Bronchial epithelial cell (primary cell): ENCODE measurements at regions not wholly inside any gene's neighbourhood (a gene's known extent, or its start where the extent isn't known, plus 50 kb on each side); places are given as distances from the start of the nearest gene placed in this dataset.

Experiments used
- DNase-seq: peaks from one replicate; pipeline ENCODE4 v3.0.0-alpha.2; 2010; ENCODE audit warnings: low read depth
- FAIRE-seq: peaks from 2 replicates; lab custom pipeline; 2011; peaks lifted over from hg19 to GRCh38; lab: Jason Lieb, UNC
- H3K27me3 ChIP-seq: 2 replicates; pipeline ENCODE4 v1.5.1; 2011; ENCODE audit warnings: low read length; ENCODE audit not compliant: control insufficient read depth, insufficient read depth
- H3K36me3 ChIP-seq: 2 replicates; pipeline ENCODE4 v1.5.1; 2011; ENCODE audit warnings: low read length; ENCODE audit not compliant: control insufficient read depth, insufficient read depth
- H3K4me3 ChIP-seq: 2 replicates; pipeline ENCODE4 v1.5.1; 2011; ENCODE audit warnings: mild to moderate bottlenecking, low read depth, low read length, control low read depth
- TF ChIP-seq, protein P1 (sequence below): IDR thresholded peaks from 2 replicates; pipeline ENCODE4 v1.5.1; 2011; ENCODE audit warnings: mild to moderate bottlenecking, moderate library complexity, low read length, control low read depth, inconsistent platforms; ENCODE audit not compliant: insufficient read depth, severe bottlenecking

DNA sequence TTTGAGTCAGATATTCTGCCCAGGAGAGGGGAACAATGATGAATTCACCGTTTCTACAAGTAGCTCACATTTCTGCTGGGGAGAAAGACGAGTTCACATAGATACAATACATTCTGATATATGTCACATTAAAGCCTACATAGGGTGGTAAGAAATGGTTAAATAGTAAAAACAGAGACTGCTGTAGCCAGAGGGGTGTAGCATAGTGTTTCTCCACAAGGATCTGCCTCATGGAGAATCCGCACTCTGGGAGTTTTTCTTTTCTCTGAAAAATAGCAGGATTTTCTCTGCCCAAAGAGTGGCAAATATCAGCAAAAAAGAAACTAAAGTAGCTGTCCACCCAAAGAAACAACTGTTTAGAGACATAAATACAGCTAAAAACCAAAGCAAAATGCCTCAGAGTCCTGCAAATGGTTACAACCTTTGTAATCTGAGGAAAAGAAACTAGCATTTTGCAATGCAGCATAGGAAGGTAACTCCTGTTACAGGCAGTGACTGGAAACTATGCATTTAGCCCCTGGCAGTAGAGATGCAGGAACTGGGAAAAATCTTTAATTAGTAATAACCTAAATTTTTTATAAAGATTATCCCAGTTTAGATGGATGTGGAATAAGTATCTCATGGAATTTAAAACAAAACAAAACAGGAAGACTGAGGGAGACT, 1126.7 kb upstream of the ADGRL2 start:
- TF ChIP-seq, protein P1, sequence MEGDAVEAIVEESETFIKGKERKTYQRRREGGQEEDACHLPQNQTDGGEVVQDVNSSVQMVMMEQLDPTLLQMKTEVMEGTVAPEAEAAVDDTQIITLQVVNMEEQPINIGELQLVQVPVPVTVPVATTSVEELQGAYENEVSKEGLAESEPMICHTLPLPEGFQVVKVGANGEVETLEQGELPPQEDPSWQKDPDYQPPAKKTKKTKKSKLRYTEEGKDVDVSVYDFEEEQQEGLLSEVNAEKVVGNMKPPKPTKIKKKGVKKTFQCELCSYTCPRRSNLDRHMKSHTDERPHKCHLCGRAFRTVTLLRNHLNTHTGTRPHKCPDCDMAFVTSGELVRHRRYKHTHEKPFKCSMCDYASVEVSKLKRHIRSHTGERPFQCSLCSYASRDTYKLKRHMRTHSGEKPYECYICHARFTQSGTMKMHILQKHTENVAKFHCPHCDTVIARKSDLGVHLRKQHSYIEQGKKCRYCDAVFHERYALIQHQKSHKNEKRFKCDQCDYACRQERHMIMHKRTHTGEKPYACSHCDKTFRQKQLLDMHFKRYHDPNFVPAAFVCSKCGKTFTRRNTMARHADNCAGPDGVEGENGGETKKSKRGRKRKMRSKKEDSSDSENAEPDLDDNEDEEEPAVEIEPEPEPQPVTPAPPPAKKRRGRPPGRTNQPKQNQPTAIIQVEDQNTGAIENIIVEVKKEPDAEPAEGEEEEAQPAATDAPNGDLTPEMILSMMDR = no peak
- FAIRE-seq = no peak
- no peak overlapping the region for H3K4me3 ChIP-seq

DNA sequence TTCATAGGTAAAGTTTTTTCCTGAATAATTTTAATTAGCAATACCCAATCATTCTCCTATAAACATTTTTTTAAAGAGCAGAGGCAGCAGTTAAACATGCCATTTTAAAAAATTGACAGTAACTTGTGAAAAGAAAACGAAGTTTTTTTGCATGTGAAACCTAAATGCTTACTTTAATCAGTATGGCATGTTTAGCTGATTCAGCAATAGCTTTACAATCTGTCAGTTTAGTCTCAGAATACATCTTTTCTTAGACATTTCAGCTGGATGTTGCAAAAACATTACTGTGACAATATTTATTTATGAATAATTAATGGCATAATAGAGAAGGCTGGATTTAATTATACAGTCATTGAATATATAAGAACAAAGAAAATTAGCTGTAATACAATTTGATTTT, 1132.4 kb upstream of the ADGRL2 start:
- no peak for DNase-seq
- no peaks in the 10 kb centered on the region for H3K36me3 ChIP-seq
- no peak overlapping the region for H3K4me3 ChIP-seq
- FAIRE-seq = no peak
- H3K27me3 ChIP-seq = no peaks in the 10 kb centered on the region
- TF ChIP-seq, protein P1 = no peak

More for the DNA sequence above, 1126.7 kb upstream of the ADGRL2 start:
- no peaks in the 10 kb centered on the region for H3K36me3 ChIP-seq
- no peak for DNase-seq
- H3K27me3 ChIP-seq = no peaks in the 10 kb centered on the region

DNA sequence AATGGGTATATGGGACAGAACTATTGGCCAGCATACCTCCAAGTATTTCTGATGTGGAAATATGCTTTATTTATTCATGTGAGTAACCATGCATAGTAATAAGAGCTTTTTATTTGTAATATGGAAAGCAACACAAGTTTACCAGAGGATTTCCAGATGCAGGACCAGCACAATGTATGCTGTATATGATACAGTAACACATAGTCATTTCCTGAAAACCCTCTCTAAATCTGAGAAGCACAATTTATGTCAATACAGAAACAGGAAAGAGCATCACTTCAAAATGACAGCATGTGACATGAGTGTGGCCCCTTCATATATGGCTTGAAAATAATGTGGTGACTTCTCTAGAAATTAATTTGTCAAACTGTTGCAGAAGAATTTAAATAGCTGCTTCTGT, 1134.7 kb upstream of the ADGRL2 start:
- Histone ChIP-seq H3K4me3 (no peak overlapping the region), H3K36me3 (no peaks in the 10 kb centered on the region), H3K27me3 (no peaks in the 10 kb centered on the region)
- DNase-seq (no peak), FAIRE-seq (no peak)
- TF ChIP-seq, protein P1 = no peak

DNA sequence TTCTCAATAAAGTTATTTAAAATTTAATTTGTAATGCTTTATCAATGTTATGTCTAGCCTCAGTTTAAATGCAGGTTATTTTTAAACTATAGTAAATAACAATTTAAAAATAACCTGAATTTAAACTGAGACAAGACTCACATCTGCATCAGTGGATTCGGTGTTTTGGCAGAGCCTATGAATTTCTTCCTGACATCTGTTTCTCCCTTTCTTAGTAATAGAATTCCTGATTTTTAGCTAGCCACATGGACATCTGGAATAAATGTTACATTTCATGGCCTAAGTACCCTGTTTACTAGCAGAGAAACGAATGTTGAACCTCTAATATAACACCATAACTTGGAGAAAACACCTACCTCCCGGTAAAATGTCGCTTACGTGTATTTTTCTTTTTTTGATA, 1141.6 kb upstream of the ADGRL2 start:
- Histone ChIP-seq H3K4me3 (no peak overlapping the region), H3K36me3 (no peaks in the 10 kb centered on the region), H3K27me3 (no peaks in the 10 kb centered on the region)
- TF ChIP-seq, protein P1 = no peak
- no peak for DNase-seq
- FAIRE-seq = no peak

DNA sequence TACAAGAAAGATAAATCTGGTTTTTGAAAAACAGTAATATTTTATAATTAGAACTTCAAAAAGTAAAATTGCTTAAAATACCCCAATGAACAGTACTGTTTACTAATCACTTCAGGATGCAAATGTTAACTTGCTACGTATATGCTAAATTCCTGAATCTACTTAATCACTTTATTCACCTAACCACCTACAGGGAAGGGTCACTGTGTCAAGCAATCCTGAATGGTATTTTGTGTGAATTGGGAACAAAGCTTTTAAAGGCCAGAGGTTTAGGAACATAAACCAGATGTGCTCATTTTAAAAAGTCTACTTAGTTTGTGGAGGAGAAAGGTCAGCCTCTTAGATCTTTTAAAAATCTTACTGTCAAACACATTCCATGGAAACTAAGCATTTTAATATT, 1143.0 kb upstream of the ADGRL2 start:
- Histone ChIP-seq H3K4me3 (no peak overlapping the region), H3K36me3 (no peaks in the 10 kb centered on the region), H3K27me3 (no peaks in the 10 kb centered on the region)
- no peak for DNase-seq
- no peak for FAIRE-seq
- TF ChIP-seq, protein P1 = no peak
